Activated CD4-positive, alpha-beta T cell treated with anti-CD3 and anti-CD28 coated beads for 36 hours (primary cell): ENCODE measurements at regions not wholly inside any gene's neighbourhood (a gene's known extent, or its start where the extent isn't known, plus 50 kb on each side); places are given as distances from the start of the nearest gene placed in this dataset.

ENCODE experiments used
- ATAC-seq: fragments of 200-7000 bp; cut with Tn5 transposase; one replicate; pipeline ENCODE4 v1.10.0; 2021; ENCODE audit warnings: mild to moderate bottlenecking, moderate library complexity
- CTCF ChIA-PET: fragments of 350-600 bp; sonication (Branson Sonifier 250); formaldehyde crosslinking; loops from one replicate; lab custom pipeline; 2021; ENCODE audit warnings: antibody characterized with exemption; lab: Charles Lee
- POLR2A ChIA-PET: fragments of 350-600 bp; sonication (Branson Sonifier 250); formaldehyde crosslinking; loops from one replicate; lab custom pipeline; 2021; ENCODE audit warnings: antibody characterized with exemption, inconsistent platforms; lab: Charles Lee
- DNase-seq: peaks from one replicate; pipeline ENCODE4 v3.0.0-alpha.2; 2020
- H3K27ac Mint-ChIP-seq: one replicate; pipeline ENCODE4 v1.8.0; 2021; ENCODE audit warnings: mixed read lengths
- H3K27me3 Mint-ChIP-seq: one replicate; pipeline ENCODE4 v1.8.0; 2021; ENCODE audit warnings: mixed read lengths
- H3K36me3 Mint-ChIP-seq: one replicate; pipeline ENCODE4 v1.8.0; 2021; ENCODE audit warnings: low read depth, mixed read lengths
- H3K4me1 Mint-ChIP-seq: one replicate; pipeline ENCODE4 v1.8.0; 2021; ENCODE audit warnings: mixed read lengths
- H3K4me3 Mint-ChIP-seq: one replicate; pipeline ENCODE4 v1.8.0; 2021; ENCODE audit warnings: mild to moderate bottlenecking, moderate library complexity, mixed read lengths
- H3K9me3 Mint-ChIP-seq: one replicate; pipeline ENCODE4 v1.8.0; 2021; ENCODE audit warnings: low read depth, mixed read lengths
- intact Hi-C, 2 experiments: fragments of 100-400 bp; cut with DNase I in 1 of 2; cut with micrococcal nuclease in 1 of 2; formaldehyde crosslinking; loops; one replicate each; pipeline versions ENCODE4 v1.14.2 to v1.15.1; 2022 to 2024; cut with DNase I, micrococcal nuclease

GRCh38 chr10:91354166-91355075, 55.7 kb upstream of the HECTD2 start:
- ChIA-PET CTCF (interaction anchor here (0.8 to 1.2 kb wide), 3 partner anchors 33 to 242 kb away, joined by 3 read pairs; no protein-coding TSS in a partner anchor), POLR2A (no interaction called here)
- H3K36me3 Mint-ChIP-seq, result no peaks in the 10 kb centered on the region

GRCh38 chr10:91355998-91356397, 54.1 kb upstream of the HECTD2 start:
- no peak overlapping the region for H3K27ac Mint-ChIP-seq
- intact Hi-C loops, result no loop called here
- DNase-seq (no peak), ATAC-seq (no peak)
- H3K4me3 Mint-ChIP-seq, result no peak overlapping the region
- ChIA-PET POLR2A (no interaction called here), CTCF (interaction anchor here (0.6 to 1.2 kb wide), 3 partner anchors 60 to 241 kb away, joined by 3 read pairs; no protein-coding TSS in a partner anchor)
- H3K36me3 Mint-ChIP-seq, result no peaks in the 10 kb centered on the region
- peaks cover 2% of the 10 kb centered on the region for H3K9me3 Mint-ChIP-seq
- H3K4me1 Mint-ChIP-seq, result peaks cover 4% of the 10 kb centered on the region
- peaks cover 24% of the 10 kb centered on the region for H3K27me3 Mint-ChIP-seq

More at GRCh38 chr10:91354166-91355075, 55.7 kb upstream of the HECTD2 start:
- no peak for ATAC-seq
- DNase-seq, result no peak
- intact Hi-C loops, result no loop called here
- Mint-ChIP-seq H3K9me3 (peaks cover 2% of the 10 kb centered on the region), H3K4me1 (peaks cover 7% of the 10 kb centered on the region), H3K4me3 (no peak overlapping the region), H3K27me3 (peaks cover 17% of the 10 kb centered on the region), H3K27ac (no peak overlapping the region)

- no peaks in the 10 kb centered on the region for H3K36me3 Mint-ChIP-seq
- no peak overlapping the region for H3K27ac Mint-ChIP-seq
- CTCF ChIA-PET, result interaction anchor here (0.7 to 1.3 kb wide), 2 partner anchors 12 to 18 kb away, joined by 3 read pairs; no protein-coding TSS in a partner anchor
- ATAC-seq (no peak), DNase-seq (no peak)
- H3K4me1 Mint-ChIP-seq, result peaks cover 4% of the 10 kb centered on the region
- peaks cover 31% of the 10 kb centered on the region for H3K27me3 Mint-ChIP-seq
- intact Hi-C loops, result no loop called here
- H3K9me3 Mint-ChIP-seq, result peaks cover 2% of the 10 kb centered on the region
- POLR2A ChIA-PET, result no interaction called here
- H3K4me3 Mint-ChIP-seq, result no peak overlapping the region
Measured at GRCh38 chr10:91357497-91357896, 52.6 kb upstream of the HECTD2 start.
